ENCODE measurements at regions not wholly inside any gene's neighbourhood (a gene's known extent, or its start where the extent isn't known, plus 50 kb on each side); places are given as distances from the start of the nearest gene placed in this dataset.
"Not testable (repeated sequence)": the region's sequence is repeated elsewhere in the genome, so short reads cannot be mapped to it uniquely, and the experiment has no call there.

- no peaks in the 10 kb centered on the region for H3K9me3 Mint-ChIP-seq
- no peak overlapping the region for H3K27ac Mint-ChIP-seq
- H3K36me3 Mint-ChIP-seq (ENCODE audit: low read depth) = no peaks in the 10 kb centered on the region
- no peak for DNase-seq
- H3K4me3 Mint-ChIP-seq = no peak overlapping the region
- CTCF ChIA-PET = no interaction called here
- intact Hi-C loops (cut with micrococcal nuclease) = no loop called here
- no peaks in the 10 kb centered on the region for H3K27me3 Mint-ChIP-seq (ENCODE audit: low read depth)
- no peaks in the 10 kb centered on the region for H3K4me1 Mint-ChIP-seq (ENCODE audit: low read depth)
These were observed 61.4 kb downstream of the DDX53 start for GRCh38 chrX:23061116-23061515.

- no peak for DNase-seq
- Mint-ChIP-seq H3K27me3 (ENCODE audit: low read depth) (no peaks in the 10 kb centered on the region), H3K9me3 (no peaks in the 10 kb centered on the region), H3K4me1 (ENCODE audit: low read depth) (no peaks in the 10 kb centered on the region), H3K4me3 (no peak overlapping the region), H3K36me3 (ENCODE audit: low read depth) (no peaks in the 10 kb centered on the region), H3K27ac (no peak overlapping the region)
- intact Hi-C loops (cut with micrococcal nuclease) = no loop called here
- CTCF ChIA-PET = no interaction called here
These were observed 62.6 kb downstream of the DDX53 start for GRCh38 chrX:23062359-23062758.

GRCh38 chrX:23066588-23067281, 67.0 kb downstream of the DDX53 start:
- Mint-ChIP-seq H3K4me1 (ENCODE audit: low read depth) (no peaks in the 10 kb centered on the region), H3K4me3 (no peak overlapping the region), H3K27me3 (ENCODE audit: low read depth) (no peaks in the 10 kb centered on the region), H3K27ac (no peak overlapping the region), H3K36me3 (ENCODE audit: low read depth) (no peaks in the 10 kb centered on the region), H3K9me3 (peaks cover 5% of the 10 kb centered on the region)
- CTCF ChIA-PET = no interaction called here
- no peak for DNase-seq
- intact Hi-C loops (cut with micrococcal nuclease) = no loop called here

GRCh38 chrX:23075461-23075860, 75.7 kb downstream of the DDX53 start:
- H3K9me3 Mint-ChIP-seq; DNase-seq; intact Hi-C loops (cut with micrococcal nuclease); H3K4me3 Mint-ChIP-seq; H3K27ac Mint-ChIP-seq; H3K4me1 Mint-ChIP-seq (ENCODE audit: low read depth); H3K27me3 Mint-ChIP-seq (ENCODE audit: low read depth); H3K36me3 Mint-ChIP-seq (ENCODE audit: low read depth); CTCF ChIA-PET: not testable (repeated sequence)

- no peaks in the 10 kb centered on the region for H3K4me1 Mint-ChIP-seq (ENCODE audit: low read depth)
- no peaks in the 10 kb centered on the region for H3K9me3 Mint-ChIP-seq
- intact Hi-C loops (cut with micrococcal nuclease) = no loop called here
- H3K27me3 Mint-ChIP-seq (ENCODE audit: low read depth) = no peaks in the 10 kb centered on the region
- CTCF ChIA-PET = no interaction called here
- no peaks in the 10 kb centered on the region for H3K36me3 Mint-ChIP-seq (ENCODE audit: low read depth)
- no peak for DNase-seq
- no peak overlapping the region for H3K4me3 Mint-ChIP-seq
- no peak overlapping the region for H3K27ac Mint-ChIP-seq
These were observed 79.6 kb downstream of the DDX53 start for GRCh38 chrX:23079347-23079746.

- DNase-seq = no peak
- intact Hi-C loops (cut with micrococcal nuclease) = no loop called here
- no peaks in the 10 kb centered on the region for H3K9me3 Mint-ChIP-seq
- no peak overlapping the region for H3K4me3 Mint-ChIP-seq
- no peaks in the 10 kb centered on the region for H3K27me3 Mint-ChIP-seq (ENCODE audit: low read depth)
- no peak overlapping the region for H3K27ac Mint-ChIP-seq
- H3K4me1 Mint-ChIP-seq (ENCODE audit: low read depth) = no peaks in the 10 kb centered on the region
- no peaks in the 10 kb centered on the region for H3K36me3 Mint-ChIP-seq (ENCODE audit: low read depth)
- CTCF ChIA-PET = no interaction called here
These were observed 101.1 kb downstream of the DDX53 start for GRCh38 chrX:23100826-23101225.

- no peaks in the 10 kb centered on the region for H3K4me1 Mint-ChIP-seq (ENCODE audit: low read depth)
- CTCF ChIA-PET = no interaction called here
- DNase-seq = no peak
- H3K27ac Mint-ChIP-seq = no peak overlapping the region
- H3K36me3 Mint-ChIP-seq (ENCODE audit: low read depth) = no peaks in the 10 kb centered on the region
- H3K9me3 Mint-ChIP-seq = no peaks in the 10 kb centered on the region
- no peaks in the 10 kb centered on the region for H3K27me3 Mint-ChIP-seq (ENCODE audit: low read depth)
- no peak overlapping the region for H3K4me3 Mint-ChIP-seq
- intact Hi-C loops (cut with micrococcal nuclease) = no loop called here
These were observed 103.8 kb downstream of the DDX53 start for GRCh38 chrX:23103546-23103945.

- no peak overlapping the region for H3K27ac Mint-ChIP-seq
- DNase-seq = no peak
- no peaks in the 10 kb centered on the region for H3K27me3 Mint-ChIP-seq (ENCODE audit: low read depth)
- no peak overlapping the region for H3K4me3 Mint-ChIP-seq
- H3K36me3 Mint-ChIP-seq (ENCODE audit: low read depth) = no peaks in the 10 kb centered on the region
- no peaks in the 10 kb centered on the region for H3K9me3 Mint-ChIP-seq
- CTCF ChIA-PET = no interaction called here
- H3K4me1 Mint-ChIP-seq (ENCODE audit: low read depth) = no peaks in the 10 kb centered on the region
- intact Hi-C loops (cut with micrococcal nuclease) = no loop called here
These were observed 114.5 kb downstream of the DDX53 start for GRCh38 chrX:23114241-23114640.

GRCh38 chrX:23115651-23116050, 115.9 kb downstream of the DDX53 start:
- H3K36me3 Mint-ChIP-seq (ENCODE audit: low read depth) = no peaks in the 10 kb centered on the region
- CTCF ChIA-PET = no interaction called here
- no peak for DNase-seq
- intact Hi-C loops (cut with micrococcal nuclease) = no loop called here
- no peaks in the 10 kb centered on the region for H3K4me1 Mint-ChIP-seq (ENCODE audit: low read depth)
- H3K4me3 Mint-ChIP-seq = no peak overlapping the region
- no peak overlapping the region for H3K27ac Mint-ChIP-seq
- H3K27me3 Mint-ChIP-seq (ENCODE audit: low read depth) = no peaks in the 10 kb centered on the region
- no peaks in the 10 kb centered on the region for H3K9me3 Mint-ChIP-seq

GRCh38 chrX:23118163-23118562, 118.4 kb downstream of the DDX53 start:
- no peak overlapping the region for H3K27ac Mint-ChIP-seq
- no peaks in the 10 kb centered on the region for H3K27me3 Mint-ChIP-seq (ENCODE audit: low read depth)
- no peak for DNase-seq
- no peak overlapping the region for H3K4me3 Mint-ChIP-seq
- H3K36me3 Mint-ChIP-seq (ENCODE audit: low read depth) = no peaks in the 10 kb centered on the region
- no peaks in the 10 kb centered on the region for H3K4me1 Mint-ChIP-seq (ENCODE audit: low read depth)
- intact Hi-C loops (cut with micrococcal nuclease) = no loop called here
- no peaks in the 10 kb centered on the region for H3K9me3 Mint-ChIP-seq
- CTCF ChIA-PET = no interaction called here

GRCh38 chrX:23118890-23119527, 119.2 kb downstream of the DDX53 start:
- H3K27me3 Mint-ChIP-seq (ENCODE audit: low read depth) = no peaks in the 10 kb centered on the region
- H3K9me3 Mint-ChIP-seq = no peaks in the 10 kb centered on the region
- CTCF ChIA-PET = no interaction called here
- no peaks in the 10 kb centered on the region for H3K36me3 Mint-ChIP-seq (ENCODE audit: low read depth)
- no peak overlapping the region for H3K4me3 Mint-ChIP-seq
- no peak for DNase-seq
- no peaks in the 10 kb centered on the region for H3K4me1 Mint-ChIP-seq (ENCODE audit: low read depth)
- intact Hi-C loops (cut with micrococcal nuclease) = no loop called here
- H3K27ac Mint-ChIP-seq = no peak overlapping the region

- intact Hi-C loops (cut with micrococcal nuclease) = no loop called here
These were observed 127.8 kb downstream of the DDX53 start for GRCh38 chrX:23127586-23127985.

GRCh38 chrX:23133551-23133950, 133.8 kb downstream of the DDX53 start:
- DNase-seq = no peak
- CTCF ChIA-PET = no interaction called here
- Mint-ChIP-seq H3K27ac (no peak overlapping the region), H3K9me3 (no peaks in the 10 kb centered on the region), H3K36me3 (ENCODE audit: low read depth) (no peaks in the 10 kb centered on the region), H3K27me3 (ENCODE audit: low read depth) (no peaks in the 10 kb centered on the region), H3K4me3 (no peak overlapping the region), H3K4me1 (ENCODE audit: low read depth) (no peaks in the 10 kb centered on the region)
- intact Hi-C loops (cut with micrococcal nuclease) = no loop called here

More at GRCh38 chrX:23127586-23127985, 127.8 kb downstream of the DDX53 start:
- CTCF ChIA-PET = no interaction called here
- Mint-ChIP-seq H3K27me3 (ENCODE audit: low read depth) (no peaks in the 10 kb centered on the region), H3K36me3 (ENCODE audit: low read depth) (no peaks in the 10 kb centered on the region), H3K4me3 (no peak overlapping the region), H3K9me3 (no peaks in the 10 kb centered on the region), H3K4me1 (ENCODE audit: low read depth) (no peaks in the 10 kb centered on the region), H3K27ac (no peak overlapping the region)
- no peak for DNase-seq

Measured in activated naive CD4-positive, alpha-beta T cell treated with anti-CD3 and anti-CD28 coated beads for 36 hours (primary cell).